Hepatocyte (in vitro differentiated cells): ENCODE measurements at regions not wholly inside any gene's neighbourhood (a gene's known extent, or its start where the extent isn't known, plus 50 kb on each side); places are given as distances from the start of the nearest gene placed in this dataset.

Source experiments
- DNase-seq: peaks from one replicate; pipeline ENCODE4 v3.0.0-alpha.2; 2016; ENCODE audit warnings: low spot score
- H2AFZ ChIP-seq: fragments of 200-600 bp; sonication (generic); 2 replicates; pipeline ENCODE4 v1.6.0; 2016; ENCODE audit warnings: antibody characterized with exemption, mild to moderate bottlenecking
- H3K27ac ChIP-seq: fragments of 200-600 bp; sonication (generic); 2 replicates; pipeline ENCODE4 v1.5.1; 2016; ENCODE audit warnings: mild to moderate bottlenecking
- H3K27me3 ChIP-seq: fragments of 200-600 bp; sonication (generic); 2 replicates; pipeline ENCODE4 v1.6.1; 2016
- H3K36me3 ChIP-seq: fragments of 200-600 bp; sonication (generic); replicated peaks from 2 replicates; pipeline ENCODE4 v1.5.1; 2016; ENCODE audit warnings: low read depth; ENCODE audit not compliant: insufficient read depth
- H3K4me1 ChIP-seq: fragments of 200-600 bp; sonication (generic); 2 replicates; pipeline ENCODE4 v1.5.1; 2016; ENCODE audit warnings: mild to moderate bottlenecking, moderate library complexity; ENCODE audit not compliant: insufficient read depth
- H3K4me2 ChIP-seq: fragments of 200-600 bp; sonication (generic); 2 replicates; pipeline ENCODE4 v1.6.0; 2016
- H3K4me3 ChIP-seq: fragments of 200-600 bp; sonication (generic); 2 replicates; pipeline ENCODE4 v1.5.1; 2016; ENCODE audit warnings: mild to moderate bottlenecking
- H3K79me2 ChIP-seq: fragments of 200-600 bp; sonication (generic); 2 replicates; pipeline ENCODE4 v1.6.0; 2017; ENCODE audit warnings: mild to moderate bottlenecking
- H3K9me2 ChIP-seq: fragments of 200-600 bp; sonication (generic); replicated peaks from 2 replicates; pipeline ENCODE4 v1.6.0; 2017; ENCODE audit warnings: mild to moderate bottlenecking; ENCODE audit not compliant: insufficient read depth
- H3K9me3 ChIP-seq: fragments of 200-600 bp; sonication (generic); 2 replicates; pipeline ENCODE4 v1.5.1; 2016; ENCODE audit warnings: low read depth, mild to moderate bottlenecking
- H4K20me1 ChIP-seq: fragments of 200-600 bp; sonication (generic); 2 replicates; pipeline ENCODE4 v1.6.0; 2016; ENCODE audit warnings: mild to moderate bottlenecking; ENCODE audit not compliant: insufficient read depth, poor library complexity, severe bottlenecking
- CTCF ChIP-seq: fragments of 200-600 bp; sonication (generic); IDR thresholded peaks from 2 replicates; pipeline ENCODE4 v1.5.1; 2016; ENCODE audit warnings: antibody characterized with exemption, mild to moderate bottlenecking; ENCODE audit not compliant: poor library complexity
- EZH2 ChIP-seq: fragments of 200-600 bp; sonication (generic); IDR thresholded peaks from 2 replicates; pipeline ENCODE4 v1.6.1; 2016; ENCODE audit warnings: antibody characterized with exemption, mild to moderate bottlenecking, borderline replicate concordance
- EZH2phosphoT487 ChIP-seq: fragments of 200-600 bp; sonication (generic); IDR thresholded peaks from one replicate; pipeline ENCODE4 v1.6.1; 2018; ENCODE audit warnings: antibody characterized with exemption, mild to moderate bottlenecking, low read depth, moderate library complexity; ENCODE audit not compliant: unreplicated experiment, severe bottlenecking
- WGBS: methylation state at CpG from one replicate; pipeline ENCODE4 v1.1.6; 2016; ENCODE audit warnings: low lambda C conversion rate; ENCODE audit errors: missing lambda C conversion rate; 5-methylcytosine and 5-hydroxymethylcytosine counted together

- WGBS, result 99% methylated on average over 9 of the region's 9 CpGs
- H3K79me2 ChIP-seq, result no peaks in the 10 kb centered on the region
- no peaks in the 10 kb centered on the region for H3K9me3 ChIP-seq
- H2AFZ ChIP-seq, result no peak overlapping the region
- H4K20me1 ChIP-seq, result no peaks in the 10 kb centered on the region
- no peaks in the 10 kb centered on the region for H3K36me3 ChIP-seq
- DNase-seq, result no peak
- H3K4me2 ChIP-seq, result no peak overlapping the region
- H3K9me2 ChIP-seq, result no peaks in the 10 kb centered on the region
- H3K4me3 ChIP-seq, result no peak overlapping the region
- TF ChIP-seq EZH2 (no peak), EZH2phosphoT487 (no peak), CTCF (no peak)
- H3K27me3 ChIP-seq, result no peaks in the 10 kb centered on the region
- no peak overlapping the region for H3K27ac ChIP-seq
- no peaks in the 10 kb centered on the region for H3K4me1 ChIP-seq
These were observed 50.3 kb upstream of the KYNU start for GRCh38 chr2:142827170-142827569.

GRCh38 chr2:142825861-142826260 lies 51.6 kb upstream of the KYNU start:
- no peaks in the 10 kb centered on the region for H3K36me3 ChIP-seq
- no peak overlapping the region for H3K4me2 ChIP-seq
- no peaks in the 10 kb centered on the region for H4K20me1 ChIP-seq
- no peaks in the 10 kb centered on the region for H3K4me1 ChIP-seq
- no peak overlapping the region for H3K27ac ChIP-seq
- no peaks in the 10 kb centered on the region for H3K9me2 ChIP-seq
- TF ChIP-seq CTCF (no peak), EZH2 (no peak), EZH2phosphoT487 (no peak)
- DNase-seq, result no peak
- H2AFZ ChIP-seq, result no peak overlapping the region
- no peaks in the 10 kb centered on the region for H3K79me2 ChIP-seq
- no peaks in the 10 kb centered on the region for H3K9me3 ChIP-seq
- 66% methylated on average over 2 of the region's 2 CpGs for WGBS
- H3K27me3 ChIP-seq, result no peaks in the 10 kb centered on the region
- no peak overlapping the region for H3K4me3 ChIP-seq

- no peaks in the 10 kb centered on the region for H3K4me1 ChIP-seq
- no peak overlapping the region for H3K4me3 ChIP-seq
- no peak for DNase-seq
- H3K79me2 ChIP-seq, result no peaks in the 10 kb centered on the region
- H3K9me3 ChIP-seq, result no peaks in the 10 kb centered on the region
- no peaks in the 10 kb centered on the region for H3K27me3 ChIP-seq
- 94% methylated on average over 1 of the region's 1 CpG for WGBS
- H3K9me2 ChIP-seq, result no peaks in the 10 kb centered on the region
- no peaks in the 10 kb centered on the region for H4K20me1 ChIP-seq
- H3K27ac ChIP-seq, result no peak overlapping the region
- no peak overlapping the region for H2AFZ ChIP-seq
- H3K4me2 ChIP-seq, result no peak overlapping the region
- H3K36me3 ChIP-seq, result no peaks in the 10 kb centered on the region
- TF ChIP-seq CTCF (no peak), EZH2 (no peak), EZH2phosphoT487 (no peak)
These were observed 52.7 kb upstream of the KYNU start for GRCh38 chr2:142824756-142825155.

- 67% methylated on average over 3 of the region's 3 CpGs for WGBS
- Histone ChIP-seq H3K27ac (no peak overlapping the region), H3K4me2 (no peak overlapping the region), H3K9me2 (no peaks in the 10 kb centered on the region), H3K79me2 (no peaks in the 10 kb centered on the region), H4K20me1 (no peaks in the 10 kb centered on the region), H3K4me3 (no peak overlapping the region), H3K27me3 (no peaks in the 10 kb centered on the region), H2AFZ (no peak overlapping the region), H3K4me1 (no peaks in the 10 kb centered on the region), H3K36me3 (no peaks in the 10 kb centered on the region), H3K9me3 (no peaks in the 10 kb centered on the region)
- no peak for DNase-seq
- TF ChIP-seq CTCF (no peak), EZH2phosphoT487 (no peak), EZH2 (no peak)
These were observed 55.3 kb upstream of the KYNU start for GRCh38 chr2:142822190-142822589.
